ENCODE measurements at regions not wholly inside any gene's neighbourhood (a gene's known extent, or its start where the extent isn't known, plus 50 kb on each side); places are given as distances from the start of the nearest gene placed in this dataset.

GRCh38 chrX:77223046-77223445 lies 224.1 kb upstream of the FGF16 start:
- peaks cover 25% of the 10 kb centered on the region for H3K9me3 Mint-ChIP-seq

GRCh38 chrX:77264490-77264889 lies 182.7 kb upstream of the FGF16 start:
- no peak overlapping the region for H3K4me2 ChIP-seq
- peaks cover 42% of the 10 kb centered on the region for H3K9me3 Mint-ChIP-seq
- H3K36me3 Mint-ChIP-seq, result no peaks in the 10 kb centered on the region
- no peak overlapping the region for H3K4me3 Mint-ChIP-seq
- H3K27ac Mint-ChIP-seq, result no peak overlapping the region
- no peaks in the 10 kb centered on the region for H3K4me1 Mint-ChIP-seq
- no peaks in the 10 kb centered on the region for H3K4me1 ChIP-seq
- no peak overlapping the region for H2AFZ ChIP-seq (replicated peaks)
- no peak overlapping the region for H3K4me3 ChIP-seq
- no peak for DNase-seq (ENCODE audit: low spot score)
- TF ChIP-seq EZH2 (IDR thresholded peaks at IDR 0.05) (no peak), EZH2phosphoT487 (IDR thresholded peaks at IDR 0.05) (no peak), CTCF (IDR thresholded peaks at IDR 0.05) (no peak)
- H4K20me1 ChIP-seq (ENCODE audit: low read depth), result no peaks in the 10 kb centered on the region
- peaks cover 26% of the 10 kb centered on the region for H3K9me3 ChIP-seq (ENCODE audit: low read depth)
- H3K9ac ChIP-seq, result no peak overlapping the region
- H3K36me3 ChIP-seq, result no peaks in the 10 kb centered on the region
- no peaks in the 10 kb centered on the region for H3K27me3 Mint-ChIP-seq (ENCODE audit: insufficient read depth, low read depth)
- H3K79me2 ChIP-seq (ENCODE audit: low read depth), result no peaks in the 10 kb centered on the region
- H3K27ac ChIP-seq, result no peak overlapping the region
- no peaks in the 10 kb centered on the region for H3F3A ChIP-seq (ENCODE audit: low read depth)
- H3K27me3 ChIP-seq, result no peaks in the 10 kb centered on the region

More at GRCh38 chrX:77223046-77223445, 224.1 kb upstream of the FGF16 start:
- Histone ChIP-seq H3F3A (ENCODE audit: low read depth) (no peaks in the 10 kb centered on the region), H4K20me1 (ENCODE audit: low read depth) (no peaks in the 10 kb centered on the region), H3K9ac (no peak overlapping the region), H3K9me3 (ENCODE audit: low read depth) (no peaks in the 10 kb centered on the region), H3K4me1 (no peaks in the 10 kb centered on the region), H3K4me3 (no peak overlapping the region), H3K36me3 (no peaks in the 10 kb centered on the region), H3K27ac (no peak overlapping the region), H3K4me2 (no peak overlapping the region), H3K79me2 (ENCODE audit: low read depth) (no peaks in the 10 kb centered on the region), H3K27me3 (no peaks in the 10 kb centered on the region), H2AFZ (replicated peaks) (no peak overlapping the region)
- no peaks in the 10 kb centered on the region for H3K36me3 Mint-ChIP-seq
- DNase-seq (ENCODE audit: low spot score), result no peak
- peaks cover 2% of the 10 kb centered on the region for H3K27me3 Mint-ChIP-seq (ENCODE audit: insufficient read depth, low read depth)
- H3K4me1 Mint-ChIP-seq, result no peaks in the 10 kb centered on the region
- H3K27ac Mint-ChIP-seq, result no peak overlapping the region
- H3K4me3 Mint-ChIP-seq, result no peak overlapping the region
- TF ChIP-seq EZH2 (IDR thresholded peaks at IDR 0.05) (no peak), CTCF (IDR thresholded peaks at IDR 0.05) (no peak), EZH2phosphoT487 (IDR thresholded peaks at IDR 0.05) (no peak)

GRCh38 chrX:77275392-77275791 lies 171.8 kb upstream of the FGF16 start:
- H3K9me3 ChIP-seq (ENCODE audit: low read depth), result no peaks in the 10 kb centered on the region
- Mint-ChIP-seq H3K36me3 (no peaks in the 10 kb centered on the region), H3K27ac (no peak overlapping the region), H3K27me3 (ENCODE audit: insufficient read depth, low read depth) (peaks cover under 1% of the 10 kb centered on the region), H3K4me1 (no peaks in the 10 kb centered on the region), H3K9me3 (peaks cover 17% of the 10 kb centered on the region), H3K4me3 (no peak overlapping the region)
- H3K36me3 ChIP-seq, result no peaks in the 10 kb centered on the region
- H3K4me1 ChIP-seq, result no peaks in the 10 kb centered on the region
- H3K9ac ChIP-seq, result no peak overlapping the region
- no peaks in the 10 kb centered on the region for H3K79me2 ChIP-seq (ENCODE audit: low read depth)
- no peak overlapping the region for H3K27ac ChIP-seq
- H4K20me1 ChIP-seq (ENCODE audit: low read depth), result no peaks in the 10 kb centered on the region
- H2AFZ ChIP-seq (replicated peaks), result no peak overlapping the region
- no peaks in the 10 kb centered on the region for H3K27me3 ChIP-seq
- TF ChIP-seq EZH2phosphoT487 (IDR thresholded peaks at IDR 0.05) (no peak), EZH2 (IDR thresholded peaks at IDR 0.05) (no peak), CTCF (IDR thresholded peaks at IDR 0.05) (no peak)
- no peak overlapping the region for H3K4me2 ChIP-seq
- no peak for DNase-seq (ENCODE audit: low spot score)
- H3K4me3 ChIP-seq, result no peak overlapping the region
- H3F3A ChIP-seq (ENCODE audit: low read depth), result no peaks in the 10 kb centered on the region
